ENCODE measurements at regions not wholly inside any gene's neighbourhood (a gene's known extent, or its start where the extent isn't known, plus 50 kb on each side); places are given as distances from the start of the nearest gene placed in this dataset.

- TF ChIP-seq REST (IDR thresholded peaks at IDR 0.05; ENCODE audit: insufficient read depth in 1 of 2, low read depth in 2 of 2, low read length in 2 of 2) (no peak), TAF1 (IDR thresholded peaks at IDR 0.05; ENCODE audit: borderline replicate concordance, insufficient read depth, low read length) (no peak), FOXP2 (optimal IDR thresholded peaks at IDR 0.05; ENCODE audit: borderline replicate concordance, extremely low read depth, extremely low read length, insufficient read depth) (no peak), SIN3A (IDR thresholded peaks at IDR 0.05; ENCODE audit: borderline replicate concordance, insufficient read depth, low read length) (no peak), POLR2AphosphoS5 (IDR thresholded peaks at IDR 0.05; ENCODE audit: low read depth, low read length) (no peak)
Observed at GRCh38 chr2:4668381-4668780, 965.0 kb downstream of the DCDC2C start.

- TF ChIP-seq TAF1 (IDR thresholded peaks at IDR 0.05; ENCODE audit: borderline replicate concordance, insufficient read depth, low read length) (peak; percentile 21; the same call in 1 of the 2 replicates), POLR2AphosphoS5 (IDR thresholded peaks at IDR 0.05; ENCODE audit: low read depth, low read length) (no peak)
Observed at GRCh38 chr2:4670331-4670730, 967.0 kb downstream of the DCDC2C start.

GRCh38 chr2:4673025-4673489, 969.7 kb downstream of the DCDC2C start:
- TF ChIP-seq POLR2AphosphoS5 (IDR thresholded peaks at IDR 0.05; ENCODE audit: low read depth, low read length) (no peak), FOXP2 (optimal IDR thresholded peaks at IDR 0.05; ENCODE audit: borderline replicate concordance, extremely low read depth, extremely low read length, insufficient read depth) (no peak), TAF1 (IDR thresholded peaks at IDR 0.05; ENCODE audit: borderline replicate concordance, insufficient read depth, low read length) (no peak), REST (IDR thresholded peaks at IDR 0.05; ENCODE audit: insufficient read depth in 1 of 2, low read depth in 2 of 2, low read length in 2 of 2) (no peak), SIN3A (IDR thresholded peaks at IDR 0.05; ENCODE audit: borderline replicate concordance, insufficient read depth, low read length) (no peak)

GRCh38 chr2:4674007-4674406, 970.6 kb downstream of the DCDC2C start:
- TF ChIP-seq POLR2AphosphoS5 (IDR thresholded peaks at IDR 0.05; ENCODE audit: low read depth, low read length) = no peak
- no peak for TF ChIP-seq FOXP2 (optimal IDR thresholded peaks at IDR 0.05; ENCODE audit: borderline replicate concordance, extremely low read depth, extremely low read length, insufficient read depth)
- no peak for TF ChIP-seq REST (IDR thresholded peaks at IDR 0.05; ENCODE audit: insufficient read depth in 1 of 2, low read depth in 2 of 2, low read length in 2 of 2)
- no peak for TF ChIP-seq TAF1 (IDR thresholded peaks at IDR 0.05; ENCODE audit: borderline replicate concordance, insufficient read depth, low read length)
- no peak for TF ChIP-seq SIN3A (IDR thresholded peaks at IDR 0.05; ENCODE audit: borderline replicate concordance, insufficient read depth, low read length)

- no peak for TF ChIP-seq FOXP2 (optimal IDR thresholded peaks at IDR 0.05; ENCODE audit: borderline replicate concordance, extremely low read depth, extremely low read length, insufficient read depth)
- no peak for TF ChIP-seq POLR2AphosphoS5 (IDR thresholded peaks at IDR 0.05; ENCODE audit: low read depth, low read length)
- TF ChIP-seq SIN3A (IDR thresholded peaks at IDR 0.05; ENCODE audit: borderline replicate concordance, insufficient read depth, low read length) = no peak
Observed at GRCh38 chr2:4675295-4675694, 971.9 kb downstream of the DCDC2C start.

- TF ChIP-seq FOXP2 (optimal IDR thresholded peaks at IDR 0.05; ENCODE audit: borderline replicate concordance, extremely low read depth, extremely low read length, insufficient read depth) = peak; percentile 65
- no peak for TF ChIP-seq SIN3A (IDR thresholded peaks at IDR 0.05; ENCODE audit: borderline replicate concordance, insufficient read depth, low read length)
- TF ChIP-seq REST (IDR thresholded peaks at IDR 0.05; ENCODE audit: insufficient read depth in 1 of 2, low read depth in 2 of 2, low read length in 2 of 2) = no peak
Observed at GRCh38 chr2:4678927-4679326, 975.6 kb downstream of the DCDC2C start.
